HG03095 (cell line): ENCODE measurements at regions not wholly inside any gene's neighbourhood (a gene's known extent, or its start where the extent isn't known, plus 50 kb on each side); places are given as distances from the start of the nearest gene placed in this dataset.

ENCODE experiments used
- ATAC-seq: cut with Tn5 transposase; IDR thresholded peaks from one replicate; pipeline ENCODE4 v1.9.1; 2021; ENCODE audit warnings: moderate library complexity; ENCODE audit not compliant: unreplicated experiment

GRCh38 chr1:195584870-195585624 is 1023.2 kb downstream of the KCNT2 start:
- ATAC-seq = no peak

GRCh38 chr1:195580988-195581387 is 1027.3 kb downstream of the KCNT2 start:
- no peak for ATAC-seq

GRCh38 chr1:195577748-195578147 is 1030.5 kb downstream of the KCNT2 start:
- no peak for ATAC-seq

- ATAC-seq = no peak
Measured at GRCh38 chr1:195576641-195577040, 1031.6 kb downstream of the KCNT2 start.

- no peak for ATAC-seq
Measured at GRCh38 chr1:195574511-195574910, 1033.7 kb downstream of the KCNT2 start.

GRCh38 chr1:195569934-195570333 is 1038.3 kb downstream of the KCNT2 start:
- no peak for ATAC-seq

- ATAC-seq = no peak
Measured at GRCh38 chr1:195568389-195568788, 1039.9 kb downstream of the KCNT2 start.

GRCh38 chr1:195562074-195562473 is 1046.2 kb downstream of the KCNT2 start:
- ATAC-seq = no peak

GRCh38 chr1:195550071-195550862 is 1058.0 kb downstream of the KCNT2 start:
- no peak for ATAC-seq

- ATAC-seq = no peak
Measured at GRCh38 chr1:195530961-195531360, 1077.3 kb downstream of the KCNT2 start.

GRCh38 chr1:195529881-195530280 is 1078.4 kb downstream of the KCNT2 start:
- ATAC-seq = no peak

- ATAC-seq = no peak
Measured at GRCh38 chr1:195520757-195521156, 1087.5 kb downstream of the KCNT2 start.

GRCh38 chr1:195516036-195516435 is 1092.2 kb downstream of the KCNT2 start:
- no peak for ATAC-seq

- no peak for ATAC-seq
Measured at GRCh38 chr1:195511501-195511900, 1096.7 kb downstream of the KCNT2 start.

- ATAC-seq = no peak
Measured at GRCh38 chr1:195501118-195501517, 1107.1 kb downstream of the KCNT2 start.

- ATAC-seq = no peak
Measured at GRCh38 chr1:195495720-195496635, 1112.3 kb downstream of the KCNT2 start.

GRCh38 chr1:195482137-195482536 is 1126.1 kb downstream of the KCNT2 start:
- no peak for ATAC-seq

GRCh38 chr1:195481293-195481692 is 1126.9 kb downstream of the KCNT2 start:
- no peak for ATAC-seq

- no peak for ATAC-seq
Measured at GRCh38 chr1:195475568-195475967, 1132.7 kb downstream of the KCNT2 start.

- ATAC-seq = no peak
Measured at GRCh38 chr1:195472291-195472690, 1135.9 kb downstream of the KCNT2 start.

- ATAC-seq = no peak
Measured at GRCh38 chr1:195466639-195467038, 1141.6 kb downstream of the KCNT2 start.
